ENCODE measurements at regions not wholly inside any gene's neighbourhood (a gene's known extent, or its start where the extent isn't known, plus 50 kb on each side); places are given as distances from the start of the nearest gene placed in this dataset.

- H3K27ac ChIP-seq = no peak overlapping the region
- no peaks in the 10 kb centered on the region for H3K9me3 ChIP-seq
- ATAC-seq = no peak
- no peaks in the 10 kb centered on the region for H3K27me3 ChIP-seq
- no peak overlapping the region for H3K4me3 ChIP-seq
- H3K4me1 ChIP-seq = no peaks in the 10 kb centered on the region
- no peaks in the 10 kb centered on the region for H3K36me3 ChIP-seq
- no peak for TF ChIP-seq EP300 (IDR thresholded peaks at IDR 0.05)
- TF ChIP-seq CTCF (IDR thresholded peaks at IDR 0.05) = no peak
- no peak for TF ChIP-seq POLR2A (IDR thresholded peaks at IDR 0.05)
- TF ChIP-seq POLR2AphosphoS5 (IDR thresholded peaks at IDR 0.05) = no peak
- 82 to 100% methylated on average over 1 to 2 of the region's 3 CpGs for WGBS, 2 donors (ENCODE audit: low coverage in 1 of 2)
Observed at GRCh38 chr2:128414351-128414750, 95.7 kb upstream of the HS6ST1 start.

GRCh38 chr2:128414946-128415778, 96.5 kb upstream of the HS6ST1 start:
- Histone ChIP-seq H3K9me3 (no peaks in the 10 kb centered on the region), H3K27ac (no peak overlapping the region), H3K4me1 (no peaks in the 10 kb centered on the region), H3K27me3 (no peaks in the 10 kb centered on the region), H3K36me3 (no peaks in the 10 kb centered on the region), H3K4me3 (no peak overlapping the region)
- TF ChIP-seq CTCF (IDR thresholded peaks at IDR 0.05) (no peak), EP300 (IDR thresholded peaks at IDR 0.05) (no peak), POLR2A (IDR thresholded peaks at IDR 0.05) (no peak), POLR2AphosphoS5 (IDR thresholded peaks at IDR 0.05) (no peak)
- WGBS, 2 donors (ENCODE audit: low coverage in 1 of 2) = 79 to 95% methylated on average over 3 to 4 of the region's 4 CpGs
- ATAC-seq = no peak

- H3K36me3 ChIP-seq = no peaks in the 10 kb centered on the region
- H3K4me3 ChIP-seq = no peak overlapping the region
- TF ChIP-seq EP300 (IDR thresholded peaks at IDR 0.05) (no peak), CTCF (IDR thresholded peaks at IDR 0.05) (no peak), POLR2AphosphoS5 (IDR thresholded peaks at IDR 0.05) (no peak), POLR2A (IDR thresholded peaks at IDR 0.05) (no peak)
- H3K27me3 ChIP-seq = no peaks in the 10 kb centered on the region
- ATAC-seq = no peak
- no peaks in the 10 kb centered on the region for H3K4me1 ChIP-seq
- no peaks in the 10 kb centered on the region for H3K9me3 ChIP-seq
- 93 to 100% methylated on average over 1 of the region's 1 CpG for WGBS, 2 donors (ENCODE audit: low coverage in 1 of 2)
- H3K27ac ChIP-seq = no peak overlapping the region
Observed at GRCh38 chr2:128415779-128416061, 97.1 kb upstream of the HS6ST1 start.

- no peak for ATAC-seq
Observed at GRCh38 chr2:128416109-128416785, 97.6 kb upstream of the HS6ST1 start.

More at GRCh38 chr2:128416109-128416785, 97.6 kb upstream of the HS6ST1 start:
- 77 to 100% methylated on average over 1 to 6 of the region's 9 CpGs for WGBS, 2 donors (ENCODE audit: low coverage in 1 of 2)
- Histone ChIP-seq H3K4me1 (no peaks in the 10 kb centered on the region), H3K4me3 (no peak overlapping the region), H3K27me3 (no peaks in the 10 kb centered on the region), H3K9me3 (no peaks in the 10 kb centered on the region), H3K36me3 (no peaks in the 10 kb centered on the region), H3K27ac (no peak overlapping the region)
- TF ChIP-seq CTCF (IDR thresholded peaks at IDR 0.05) = no peak
- no peak for TF ChIP-seq POLR2A (IDR thresholded peaks at IDR 0.05)
- no peak for TF ChIP-seq EP300 (IDR thresholded peaks at IDR 0.05)
- TF ChIP-seq POLR2AphosphoS5 (IDR thresholded peaks at IDR 0.05) = no peak

All from gastroesophageal sphincter (tissue), 4 donors.